GM18519 (cell line): ENCODE measurements at regions not wholly inside any gene's neighbourhood (a gene's known extent, or its start where the extent isn't known, plus 50 kb on each side); places are given as distances from the start of the nearest gene placed in this dataset.

Source experiments
- ATAC-seq: cut with Tn5 transposase; IDR thresholded peaks from one replicate; pipeline ENCODE4 v1.9.1; 2021; ENCODE audit warnings: mild to moderate bottlenecking, moderate library complexity; ENCODE audit not compliant: unreplicated experiment, low FRiP score

- ATAC-seq, result no peak
Measured at GRCh38 chr21:15498455-15498854, 231.3 kb upstream of the USP25 start.

DNA sequence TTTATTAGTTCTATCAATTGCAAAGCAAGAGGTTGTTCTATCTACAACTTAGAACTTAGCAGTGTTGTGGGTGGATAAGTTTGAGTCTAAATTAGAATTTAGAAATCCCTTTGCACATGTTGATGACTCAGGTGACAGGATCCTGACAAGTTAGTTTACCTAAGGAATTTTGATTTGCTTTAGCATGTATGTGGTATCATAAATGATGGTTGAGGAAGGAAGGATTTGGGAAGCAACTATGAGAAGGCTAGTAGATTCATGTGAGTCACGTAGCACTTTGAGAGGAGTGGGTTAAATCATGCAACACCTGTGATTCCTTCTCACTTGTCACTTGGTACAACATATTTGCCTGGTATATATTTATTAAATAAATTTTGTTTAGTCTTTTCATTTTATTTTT, 223.7 kb upstream of the USP25 start:
- ATAC-seq, result no peak

DNA sequence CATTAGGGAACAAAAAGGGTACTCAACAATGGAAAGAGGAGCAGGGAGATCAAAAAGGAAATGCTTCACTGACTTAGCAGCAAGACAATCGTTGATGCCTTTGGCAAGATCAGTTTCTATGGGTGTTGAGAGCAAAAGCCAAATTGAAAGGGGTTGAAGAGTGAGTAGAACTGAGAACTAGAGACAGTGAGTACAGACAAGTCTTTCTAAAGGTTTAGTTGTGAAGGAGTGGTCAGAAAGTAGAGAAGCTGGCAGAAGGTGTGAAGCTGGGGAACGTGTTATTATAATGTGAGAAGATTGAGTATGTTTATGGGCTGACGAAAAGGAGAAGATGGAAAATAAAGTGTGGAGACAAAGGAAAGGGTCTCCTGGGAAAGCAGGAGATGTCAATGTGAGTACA, 221.2 kb upstream of the USP25 start:
- no peak for ATAC-seq

DNA sequence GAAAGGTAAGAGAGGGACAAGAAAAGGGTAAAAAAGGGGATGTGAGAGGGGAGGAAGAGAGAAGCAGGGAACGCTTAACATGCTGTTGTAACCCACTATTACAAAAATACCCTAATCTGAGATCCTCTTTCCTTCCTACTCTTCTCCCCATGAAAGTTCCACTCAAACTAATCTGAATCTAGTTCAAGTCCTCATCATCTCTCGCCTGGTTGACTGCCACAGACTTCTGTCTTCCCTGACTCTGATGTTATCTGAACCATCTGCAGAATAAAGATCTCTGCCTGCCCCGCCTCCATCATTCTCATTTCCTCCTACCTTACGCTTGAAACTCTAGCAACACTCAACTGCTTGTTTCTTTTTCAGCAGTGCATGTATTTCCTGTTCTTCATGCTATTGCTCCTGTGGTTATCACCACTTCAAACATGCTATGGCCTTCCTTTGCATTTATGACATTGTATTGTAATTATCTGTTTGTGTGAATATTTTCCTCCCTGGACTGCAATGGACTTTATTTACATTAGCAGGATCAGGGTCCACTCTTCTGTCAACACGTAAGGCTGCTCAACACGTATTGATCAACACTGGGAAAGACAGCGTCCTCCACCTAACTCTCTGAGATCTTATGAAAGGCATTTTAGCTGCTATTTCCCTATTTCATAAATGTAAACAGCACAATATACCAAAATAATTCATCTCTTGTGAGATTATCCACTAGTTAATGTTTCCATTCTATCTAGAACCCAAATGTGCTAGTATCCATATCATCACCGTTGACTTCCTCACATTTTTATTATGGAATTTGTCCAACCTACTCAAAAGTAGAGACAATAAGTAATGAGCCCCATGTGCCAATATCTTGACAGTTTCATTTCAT, 215.5 kb upstream of the USP25 start:
- ATAC-seq, result peak; percentile 98

- no peak for ATAC-seq
Measured at GRCh38 chr21:15515908-15516307, 213.9 kb upstream of the USP25 start.

GRCh38 chr21:15517394-15517793, 212.4 kb upstream of the USP25 start:
- ATAC-seq, result no peak

DNA sequence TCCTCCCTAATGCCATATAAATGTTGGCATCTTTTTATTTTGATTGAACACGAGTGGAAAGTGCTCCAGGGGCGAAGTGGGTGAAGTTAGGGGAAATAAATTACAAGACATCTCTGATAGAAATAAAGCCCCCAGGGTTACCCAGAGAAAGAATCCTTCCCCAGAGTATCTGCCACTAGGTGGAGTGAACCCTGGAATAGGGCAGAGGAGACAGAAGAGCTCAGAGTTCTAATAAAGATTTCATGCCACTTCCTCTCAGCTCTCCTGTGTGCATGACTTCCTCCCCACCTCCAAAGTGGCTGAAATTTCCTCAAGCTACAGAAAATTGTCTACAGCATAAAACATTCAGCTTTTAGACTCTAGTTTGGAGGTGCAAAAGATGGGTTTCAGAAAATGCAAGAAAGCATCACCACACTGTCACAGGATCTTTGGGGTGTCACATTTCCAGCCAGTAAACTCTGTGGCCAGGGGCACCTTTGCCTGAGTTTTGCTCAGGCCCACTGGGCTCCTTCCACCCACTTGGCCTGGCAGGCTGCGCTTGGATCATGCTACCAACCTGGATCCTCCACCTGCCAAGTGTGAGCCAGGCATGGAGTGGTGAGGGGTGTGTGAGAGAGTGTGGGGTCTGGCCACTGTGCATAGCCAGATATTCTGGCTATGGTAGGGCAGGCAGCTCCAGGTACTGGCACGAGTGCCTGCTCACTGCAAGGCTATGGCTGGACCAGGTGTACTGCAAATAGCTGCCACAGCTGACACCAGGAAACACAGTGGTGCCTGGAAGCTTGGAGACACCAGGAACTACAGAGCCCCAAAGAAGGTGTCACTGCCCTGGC, 208.8 kb upstream of the USP25 start:
- ATAC-seq, result no peak

DNA sequence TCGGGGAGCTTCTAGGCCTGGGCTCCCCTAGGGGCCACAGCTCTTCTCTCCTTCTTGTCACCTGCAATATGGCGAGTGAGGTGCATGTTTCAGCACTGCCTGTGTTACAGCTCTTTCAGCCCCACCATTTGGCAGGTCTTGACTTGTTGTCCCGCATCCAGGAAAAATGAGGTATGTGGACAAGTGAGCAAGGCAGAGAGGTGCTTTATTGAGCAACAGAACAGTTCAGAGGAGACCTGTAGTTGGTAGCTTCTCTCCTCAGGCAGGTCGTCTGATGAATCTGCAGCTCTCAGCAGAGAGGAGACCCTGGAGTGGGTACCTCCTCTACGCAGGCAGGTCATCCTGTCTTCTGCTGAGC, 208.2 kb upstream of the USP25 start:
- ATAC-seq, result no peak

- no peak for ATAC-seq
Measured at GRCh38 chr21:15522148-15522547, 207.6 kb upstream of the USP25 start.

DNA sequence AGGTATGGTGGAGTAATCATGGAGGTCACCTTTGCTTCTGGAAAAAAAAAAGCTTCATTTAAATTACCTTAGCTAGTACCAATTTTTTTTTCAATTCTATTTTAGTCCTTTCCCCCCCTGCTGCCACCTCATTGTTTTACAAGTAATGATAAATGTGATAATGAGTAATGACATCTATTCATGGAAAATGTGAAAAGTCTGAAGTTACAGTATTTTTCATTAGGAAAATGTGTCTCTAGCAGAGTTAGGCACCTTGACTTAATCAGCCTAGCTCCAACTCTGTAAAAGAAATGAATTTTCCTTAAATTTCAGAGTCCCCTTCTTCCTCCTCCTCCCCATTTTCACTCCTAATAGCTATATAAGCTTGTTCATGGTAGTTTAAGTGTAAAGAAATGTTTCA, 204.9 kb upstream of the USP25 start:
- ATAC-seq, result no peak

DNA sequence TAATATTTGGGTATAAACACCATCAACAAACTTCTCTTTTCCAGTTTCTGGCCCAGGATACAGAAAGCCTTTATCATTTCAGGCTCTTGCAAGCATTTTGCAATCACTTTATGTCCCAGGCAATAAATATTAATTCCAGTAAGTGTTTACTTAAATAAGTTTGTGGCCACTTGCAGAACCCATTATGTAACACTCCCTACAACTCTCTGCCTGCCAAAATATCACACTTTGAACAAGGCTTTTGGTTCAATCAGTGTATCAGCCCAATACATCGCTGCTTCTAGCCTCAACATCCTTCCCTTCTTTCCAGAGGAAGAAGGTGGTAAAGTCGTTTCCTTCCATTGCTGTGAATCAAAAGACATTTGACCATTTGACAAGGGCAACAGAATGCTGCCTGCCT, 203.0 kb upstream of the USP25 start:
- no peak for ATAC-seq

DNA sequence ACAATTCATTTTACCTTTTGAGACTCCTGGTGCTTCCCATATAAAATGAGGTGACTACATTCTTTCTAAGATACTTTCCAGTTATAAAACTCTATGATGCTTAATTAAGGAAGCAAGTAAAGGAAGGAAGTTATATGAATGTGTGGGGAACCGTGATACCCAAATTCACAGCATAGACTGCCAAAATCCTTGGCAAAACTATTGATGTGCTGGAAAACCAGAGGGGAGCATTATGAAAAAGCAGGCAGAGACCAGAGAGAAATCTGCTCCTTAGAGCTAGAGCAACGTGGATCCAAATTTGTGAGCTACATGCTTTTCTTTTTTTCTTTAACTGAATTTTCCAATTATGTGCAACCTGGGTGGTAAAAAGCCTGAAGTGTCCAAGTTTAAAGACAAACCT, 201.4 kb upstream of the USP25 start:
- no peak for ATAC-seq

DNA sequence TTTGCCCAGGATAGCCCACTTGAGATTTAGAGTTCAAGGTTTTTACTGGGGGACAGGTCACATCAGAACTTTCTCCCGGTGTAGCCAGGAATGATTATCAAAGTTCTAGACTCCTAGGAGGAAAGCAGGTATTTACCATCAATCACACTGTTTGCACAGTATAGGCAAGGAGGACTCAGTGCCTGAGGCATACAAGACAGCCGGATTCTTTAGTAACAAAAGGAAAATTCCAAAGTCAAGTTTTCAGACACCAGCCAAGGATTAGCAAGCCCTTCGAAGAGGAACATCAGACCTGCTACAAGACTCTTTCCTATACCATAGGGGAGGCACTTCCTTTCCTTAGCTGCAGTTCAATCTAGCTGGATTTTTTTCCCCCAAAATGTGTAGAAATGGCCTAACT, 197.8 kb upstream of the USP25 start:
- ATAC-seq, result no peak

- no peak for ATAC-seq
Measured at GRCh38 chr21:15533618-15534017, 196.2 kb upstream of the USP25 start.

DNA sequence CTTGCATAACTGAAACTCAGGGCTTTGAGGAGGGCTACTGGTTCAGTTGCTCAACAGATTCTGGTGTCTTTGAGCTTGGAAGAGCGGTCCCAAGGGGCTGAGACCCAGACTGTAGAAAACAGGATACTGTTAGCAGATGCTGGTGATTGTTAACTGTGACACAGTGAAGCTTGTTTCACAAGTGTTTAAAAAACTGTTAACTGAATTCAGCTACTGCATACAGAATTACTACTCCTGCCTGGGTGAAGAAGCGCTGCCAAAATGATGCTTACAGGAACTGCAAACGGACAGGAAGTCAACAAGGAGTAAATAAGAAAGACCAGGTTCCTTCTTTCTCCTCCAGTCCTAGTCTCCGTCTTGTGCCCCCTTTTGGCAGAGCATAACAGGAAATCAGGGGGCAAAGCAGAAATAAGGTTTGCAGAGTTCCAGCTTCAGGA, 195.3 kb upstream of the USP25 start:
- ATAC-seq, result no peak

DNA sequence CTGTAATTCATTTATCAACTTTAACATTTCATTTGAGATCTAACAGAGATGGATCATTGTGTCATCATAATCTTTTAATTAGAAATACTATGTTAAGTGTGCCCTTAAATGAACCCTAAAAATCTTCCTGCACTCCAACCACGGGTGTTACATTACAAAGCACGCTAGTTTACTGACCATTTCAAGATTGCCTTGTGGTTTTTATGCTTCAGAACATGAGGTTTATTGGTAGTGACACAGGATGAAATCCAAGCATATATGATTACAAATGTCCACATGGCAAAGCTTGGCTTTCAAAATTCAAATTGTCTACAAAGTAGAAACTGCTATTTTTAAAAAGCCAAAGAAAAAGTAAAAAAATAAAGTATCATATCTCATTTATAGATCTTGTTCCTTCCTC, 190.4 kb upstream of the USP25 start:
- ATAC-seq, result no peak

GRCh38 chr21:15543473-15543872, 186.3 kb upstream of the USP25 start:
- no peak for ATAC-seq

- no peak for ATAC-seq
Measured at GRCh38 chr21:15549671-15550070, 180.1 kb upstream of the USP25 start.

DNA sequence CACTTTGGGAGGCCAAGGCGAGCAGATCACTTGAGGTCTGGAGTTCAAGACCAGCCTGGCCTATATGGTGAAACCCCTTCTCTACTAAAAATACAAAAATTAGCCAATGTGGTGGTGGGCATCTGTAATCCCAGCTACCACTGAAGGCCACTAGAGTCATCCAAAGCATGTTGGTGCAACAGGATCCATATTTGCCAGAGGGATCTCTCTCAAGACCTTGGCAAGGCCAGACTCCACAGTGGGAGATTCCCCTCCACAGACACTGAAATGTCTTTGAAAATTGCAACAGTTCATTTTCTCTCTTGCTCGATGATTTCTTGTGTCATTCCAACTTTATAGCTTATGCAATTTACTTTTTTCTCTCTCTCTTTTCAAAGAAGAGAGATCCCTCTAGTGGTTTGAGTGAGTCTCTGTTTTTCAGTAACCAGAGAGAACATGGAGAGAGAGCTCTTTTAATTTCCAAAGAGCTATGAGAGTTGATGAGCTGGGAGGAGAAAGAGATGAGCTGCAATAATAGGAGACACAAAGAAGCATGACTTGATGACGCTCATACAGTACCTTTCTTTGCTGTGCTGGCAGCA, 176.8 kb upstream of the USP25 start:
- no peak for ATAC-seq

DNA sequence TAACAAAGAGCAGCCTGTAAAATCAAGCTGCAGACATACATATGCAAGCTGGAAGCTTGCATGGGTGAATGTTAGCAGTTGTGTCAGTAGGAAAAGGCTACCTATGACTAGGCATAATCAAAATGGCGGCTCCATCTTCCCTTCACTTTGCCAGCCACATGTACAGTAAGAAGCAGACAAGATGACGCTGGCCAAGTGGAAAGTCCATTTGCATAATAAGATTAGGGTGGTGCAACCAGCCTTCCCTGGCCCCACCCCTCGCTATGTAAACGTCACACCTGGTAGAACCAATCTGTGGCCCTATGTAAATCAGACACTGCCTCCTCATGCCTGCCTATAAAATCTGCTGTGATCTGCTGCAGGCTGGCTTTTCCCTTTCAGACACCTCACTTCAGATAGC, 171.9 kb upstream of the USP25 start:
- ATAC-seq, result no peak

DNA sequence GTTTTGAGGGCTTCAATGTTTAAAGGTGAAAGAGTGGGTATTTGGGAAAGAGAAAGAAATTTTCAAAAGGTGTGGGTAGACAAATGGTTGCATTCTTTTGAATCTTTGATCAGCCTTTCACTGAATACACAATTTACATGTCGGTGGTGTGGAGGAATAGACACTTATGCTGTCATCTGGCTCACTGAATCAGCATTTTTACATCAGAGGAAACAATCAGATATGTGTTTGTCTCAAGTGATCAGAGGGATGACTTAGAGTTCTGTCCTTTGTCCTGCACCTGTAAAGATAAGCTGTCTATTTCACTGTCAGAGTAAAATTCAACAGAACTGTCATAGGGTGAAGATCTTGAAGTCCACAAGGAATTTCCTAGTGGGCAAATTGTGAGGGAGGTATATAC, 170.9 kb upstream of the USP25 start:
- ATAC-seq, result no peak
